HepG2 (cell line): ENCODE measurements at regions not wholly inside any gene's neighbourhood (a gene's known extent, or its start where the extent isn't known, plus 50 kb on each side); places are given as distances from the start of the nearest gene placed in this dataset.

Source experiments
- ATAD3A ChIP-seq: sonication (generic); formaldehyde crosslinking; IDR thresholded peaks from 2 replicates; pipeline ENCODE4 v1.4.0; 2020; ENCODE audit warnings: missing genetic modification reagents
- ERF ChIP-seq: IDR thresholded peaks from 2 replicates; pipeline ENCODE4 v1.6.1; 2018; ENCODE audit warnings: missing biosample characterization, missing genetic modification reagents
- NFYC ChIP-seq: IDR thresholded peaks from 2 replicates; pipeline ENCODE4 v1.6.1; 2016; ENCODE audit warnings: missing genetic modification reagents, missing compliant biosample characterization
- SMARCE1 ChIP-seq: fragments of 450-650 bp; IDR thresholded peaks from 2 replicates; pipeline ENCODE4 v1.6.1; 2017; ENCODE audit warnings: borderline replicate concordance
- ZNF597 ChIP-seq: sonication (generic); formaldehyde crosslinking; IDR thresholded peaks from 2 replicates; pipeline ENCODE4 v1.5.0; 2020; ENCODE audit warnings: missing genetic modification reagents

DNA sequence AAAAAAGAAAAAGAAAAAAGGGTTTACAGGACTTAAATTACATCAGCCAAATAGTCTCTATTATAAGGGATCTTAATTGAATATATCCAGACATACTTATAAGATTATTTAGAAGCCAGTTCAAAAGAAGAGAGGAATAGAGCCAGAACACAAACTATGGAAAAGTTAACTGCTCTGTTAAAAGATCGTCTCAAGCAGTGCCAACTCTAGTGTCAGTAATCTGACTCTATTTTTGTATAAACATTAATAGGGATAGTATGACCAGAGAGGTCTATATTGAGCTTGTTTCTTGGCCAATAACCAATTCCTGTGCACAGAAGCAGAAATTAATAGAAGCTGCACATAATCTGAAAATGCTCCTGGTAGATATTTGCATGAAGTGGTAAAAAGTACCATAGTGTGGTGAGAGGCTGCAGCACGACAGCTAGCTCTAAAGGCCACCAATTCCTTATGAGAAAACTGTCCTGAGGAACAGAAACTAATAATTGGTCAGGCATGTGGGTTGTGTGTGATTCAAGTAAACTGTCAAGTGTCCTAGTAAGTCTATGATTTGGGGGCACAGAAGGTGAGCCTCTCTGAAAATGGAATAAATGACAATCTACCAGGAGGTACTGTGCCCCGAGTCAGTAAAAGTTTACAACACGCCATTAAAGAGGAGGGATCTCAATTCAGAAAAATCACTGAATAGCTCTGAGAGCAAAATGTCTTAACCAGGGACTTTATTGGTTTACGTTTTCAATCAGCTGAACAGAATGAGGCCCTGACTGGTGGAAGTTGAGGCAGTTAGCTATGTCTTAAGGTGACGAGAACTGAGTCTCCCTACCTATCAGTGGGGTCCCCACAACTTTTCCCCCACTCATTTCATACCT, 51.5 kb upstream of the NANOGP8 start (continued):
- TF ChIP-seq ERF (no peak), NFYC (no peak), ZNF597 (CRISPR knock-in tag) (no peak), ATAD3A (no peak), SMARCE1 (no peak)
